Astrocyte of the cerebellum (primary cell): ENCODE measurements at regions not wholly inside any gene's neighbourhood (a gene's known extent, or its start where the extent isn't known, plus 50 kb on each side); places are given as distances from the start of the nearest gene placed in this dataset.

Source experiments
- DNase-seq: peaks from one replicate; pipeline ENCODE4 v3.0.0-alpha.2; 2011; ENCODE audit warnings: low read depth
- H3K4me3 ChIP-seq: 2 replicates; pipeline ENCODE4 v1.5.1; 2011; ENCODE audit warnings: mild to moderate bottlenecking, low read depth, low read length, moderate library complexity
- CTCF ChIP-seq: IDR thresholded peaks from 2 replicates; pipeline ENCODE4 v1.5.1; 2012; ENCODE audit warnings: low read length, low read depth, moderate library complexity, mild to moderate bottlenecking; ENCODE audit errors: missing control alignments
- in situ Hi-C: cut with HindIII; loops from 2 replicates; pipeline ENCODE4 v1.10.0; 2017; ENCODE audit warnings: low sequenced_read_pairs

GRCh38 chr2:198587240-198587639 lies 782.8 kb downstream of the PLCL1 start:
- no peak overlapping the region for H3K4me3 ChIP-seq
- no peak for TF ChIP-seq CTCF
- in situ Hi-C loops: no loop called here
- DNase-seq: no peak

DNA sequence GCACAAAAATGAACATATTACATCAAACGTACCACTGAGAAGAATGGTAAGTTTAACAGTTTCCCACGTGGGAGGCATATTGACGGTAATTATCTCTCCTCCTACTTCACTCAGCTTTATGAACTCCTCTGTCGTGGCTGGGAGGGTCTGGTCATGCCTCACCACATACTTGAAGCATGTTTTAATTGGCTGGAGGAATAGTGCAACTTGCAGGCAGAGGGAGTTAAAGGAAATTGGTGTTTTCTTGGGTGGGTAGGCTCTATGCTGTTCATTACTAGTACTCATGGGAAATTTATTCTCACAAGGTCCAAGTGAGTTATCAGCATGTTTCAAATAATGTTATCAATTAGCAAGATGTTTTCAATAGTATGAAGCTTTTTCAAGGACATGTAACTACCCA lies 767.0 kb downstream of the PLCL1 start:
- no peak for TF ChIP-seq CTCF
- H3K4me3 ChIP-seq: no peak overlapping the region
- no peak for DNase-seq
- in situ Hi-C loops: no loop called here

DNA sequence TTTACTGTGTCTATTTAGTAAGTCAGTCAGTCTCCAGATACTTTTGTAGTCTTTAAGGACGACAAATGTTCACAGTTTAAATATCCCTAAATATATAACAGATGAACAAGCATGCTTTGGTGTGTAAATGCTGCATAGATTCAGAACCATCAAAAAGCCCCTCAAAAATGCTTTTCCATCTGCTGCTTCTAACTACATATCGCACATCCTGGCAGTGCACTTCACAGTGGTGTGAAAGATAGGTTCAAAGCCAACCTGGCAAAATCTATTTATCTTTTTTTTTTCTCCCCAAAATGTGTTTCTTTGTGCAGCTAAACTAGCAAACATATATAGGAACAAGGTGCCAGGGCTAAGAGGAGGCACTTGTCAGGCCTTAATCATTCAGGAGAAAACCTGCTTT lies 753.8 kb downstream of the PLCL1 start:
- TF ChIP-seq CTCF: no peak

DNA sequence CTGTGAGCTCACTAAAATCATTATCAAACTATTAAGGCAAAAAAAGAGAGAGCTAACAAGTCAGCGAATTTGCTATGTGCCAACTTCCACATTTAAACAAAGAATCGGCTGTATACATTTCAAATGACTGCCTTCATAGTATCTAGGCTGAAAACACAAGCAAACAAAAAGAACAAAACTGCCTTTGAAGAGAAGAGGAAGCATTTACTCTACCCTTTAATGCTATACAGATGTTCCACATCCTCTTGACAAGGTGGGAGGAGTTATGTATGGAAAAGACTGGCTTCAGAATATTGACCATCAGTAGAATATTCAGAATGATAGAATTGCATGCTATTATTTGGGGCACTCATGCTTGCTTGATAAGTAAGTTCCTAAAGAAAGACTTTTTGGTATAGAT lies 741.7 kb downstream of the PLCL1 start:
- in situ Hi-C loops: no loop called here
- no peak overlapping the region for H3K4me3 ChIP-seq
- no peak for TF ChIP-seq CTCF
- no peak for DNase-seq

More for the DNA sequence above, 753.8 kb downstream of the PLCL1 start:
- H3K4me3 ChIP-seq: no peak overlapping the region
- in situ Hi-C loops: no loop called here
- no peak for DNase-seq

GRCh38 chr2:198545411-198545810 lies 741.0 kb downstream of the PLCL1 start:
- DNase-seq: no peak
- TF ChIP-seq CTCF: no peak
- in situ Hi-C loops: no loop called here
- no peak overlapping the region for H3K4me3 ChIP-seq

DNA sequence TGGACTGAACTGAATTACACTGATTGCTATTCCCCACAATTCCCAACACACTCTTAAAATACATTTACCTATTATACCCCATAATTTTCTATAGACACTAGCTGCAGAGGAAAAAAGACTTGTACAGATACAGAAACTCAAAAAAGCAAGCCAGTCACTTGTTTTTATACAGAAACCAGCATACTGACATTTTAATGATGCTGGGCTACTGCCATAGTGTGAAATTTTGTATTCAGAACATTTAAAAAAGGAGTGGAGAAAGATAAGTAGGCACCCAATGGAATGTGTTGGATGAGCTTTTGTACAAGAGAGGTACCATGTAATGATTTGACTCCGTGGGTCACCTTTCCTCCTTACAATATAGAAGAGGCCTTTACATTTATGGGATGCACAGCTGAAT lies 740.1 kb downstream of the PLCL1 start:
- no peak for DNase-seq
- H3K4me3 ChIP-seq: no peak overlapping the region
- no peak for TF ChIP-seq CTCF
- in situ Hi-C loops: no loop called here

- no peak for TF ChIP-seq CTCF
- in situ Hi-C loops: no loop called here
- no peak overlapping the region for H3K4me3 ChIP-seq
- no peak for DNase-seq
These were observed 730.4 kb downstream of the PLCL1 start for GRCh38 chr2:198534756-198535155.
